Activated naive CD4-positive, alpha-beta T cell treated with anti-CD3 and anti-CD28 coated beads, Interleukin-2, amount 10 ng/mL, durations not matched to agents 7 days and 5 days (primary cell): ENCODE measurements at regions not wholly inside any gene's neighbourhood (a gene's known extent, or its start where the extent isn't known, plus 50 kb on each side); places are given as distances from the start of the nearest gene placed in this dataset.
A peak's percentile ranks its signal among the peaks of the same experiment; 100 is the strongest.
"Not testable (repeated sequence)": the region's sequence is repeated elsewhere in the genome, so short reads cannot be mapped to it uniquely, and the experiment has no call there.

Experiments used
- CTCF ChIA-PET: fragments of 350-600 bp; sonication (Branson Sonifier 250); formaldehyde crosslinking; loops from one replicate; lab custom pipeline; 2021; ENCODE audit warnings: antibody characterized with exemption; lab: Charles Lee
- DNase-seq: peaks from one replicate; pipeline ENCODE4 v3.0.0-alpha.2; 2020
- H3K27ac Mint-ChIP-seq: one replicate; pipeline ENCODE4 v1.8.0; 2021; ENCODE audit warnings: mild to moderate bottlenecking, moderate library complexity, mixed read lengths
- H3K27me3 Mint-ChIP-seq: one replicate; pipeline ENCODE4 v1.8.0; 2021; ENCODE audit warnings: mild to moderate bottlenecking, mixed read lengths
- H3K36me3 Mint-ChIP-seq: one replicate; pipeline ENCODE4 v1.8.0; 2021; ENCODE audit warnings: mixed read lengths
- H3K4me1 Mint-ChIP-seq: one replicate; pipeline ENCODE4 v1.8.0; 2021; ENCODE audit warnings: mixed read lengths
- H3K4me3 Mint-ChIP-seq: one replicate; pipeline ENCODE4 v1.8.0; 2021; ENCODE audit warnings: mild to moderate bottlenecking, moderate library complexity, mixed read lengths
- H3K9me3 Mint-ChIP-seq: one replicate; pipeline ENCODE4 v1.8.0; 2021; ENCODE audit warnings: mixed read lengths

DNA sequence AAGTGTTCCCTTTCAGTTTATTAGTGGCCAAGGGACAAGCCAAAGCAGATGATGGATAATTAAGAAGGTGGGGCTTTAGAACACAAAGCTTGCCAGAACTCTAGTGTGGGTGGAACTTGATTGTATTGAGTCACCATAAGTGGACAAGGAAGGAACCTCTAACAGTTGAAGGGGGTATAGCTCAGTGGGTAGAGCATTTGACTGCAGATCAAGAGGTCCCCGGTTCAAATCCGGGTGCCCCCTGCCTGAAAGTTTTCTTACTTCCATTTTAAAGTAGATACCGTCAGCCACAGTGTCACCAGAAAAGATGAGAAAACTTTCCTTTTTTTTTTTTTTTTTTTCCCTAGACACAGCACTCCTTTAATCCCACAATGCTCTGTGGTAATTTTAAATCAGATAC, 152.3 kb downstream of the MTHFS start:
- H3K9me3 Mint-ChIP-seq, H3K4me1 Mint-ChIP-seq, DNase-seq, H3K36me3 Mint-ChIP-seq, CTCF ChIA-PET, H3K4me3 Mint-ChIP-seq, H3K27me3 Mint-ChIP-seq, H3K27ac Mint-ChIP-seq: not testable (repeated sequence)

DNA sequence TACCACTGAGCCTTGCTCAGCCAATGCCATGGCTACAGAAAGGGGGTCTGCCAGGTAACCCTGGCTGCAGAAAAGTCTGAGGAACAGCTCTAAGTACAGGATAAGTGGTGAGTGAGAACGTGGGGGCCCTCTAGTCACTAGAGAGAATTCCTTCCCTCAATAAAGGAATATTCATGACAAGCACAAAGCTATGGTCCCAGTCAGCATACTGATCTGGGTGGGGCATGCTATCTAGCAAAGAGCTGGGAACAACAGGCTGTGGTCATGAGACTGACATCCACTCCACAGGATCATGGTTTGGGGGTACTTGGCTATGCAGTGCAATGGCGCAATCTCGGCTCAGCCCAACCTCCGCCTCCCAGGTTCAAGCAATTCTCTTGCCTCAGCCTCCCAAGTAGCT, 140.4 kb downstream of the MTHFS start:
- Mint-ChIP-seq H3K36me3 (no peaks in the 10 kb centered on the region), H3K27ac (no peak overlapping the region), H3K4me3 (no peak overlapping the region), H3K27me3 (peaks cover 4% of the 10 kb centered on the region), H3K9me3 (no peaks in the 10 kb centered on the region), H3K4me1 (no peaks in the 10 kb centered on the region)
- DNase-seq, result no peak
- CTCF ChIA-PET, result no interaction called here

DNA sequence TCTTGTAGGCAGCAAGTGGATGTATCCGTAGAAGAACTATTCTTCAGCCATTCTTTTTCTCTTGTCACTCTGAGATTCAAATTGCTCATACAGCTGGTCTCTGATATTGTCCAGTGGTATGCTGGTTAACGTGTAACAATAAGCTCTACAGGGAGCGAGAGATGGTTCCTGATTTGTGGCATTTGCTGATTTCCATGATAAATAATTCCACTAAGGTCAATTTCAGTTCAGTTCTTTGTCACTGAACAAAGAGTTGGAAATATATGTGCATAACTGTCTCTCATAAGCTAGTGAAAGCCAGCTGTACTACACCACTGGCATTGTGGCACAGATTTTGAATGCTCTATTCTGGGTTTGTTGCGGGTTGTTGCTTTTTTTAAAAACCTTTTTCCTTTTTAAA, 131.7 kb downstream of the MTHFS start:
- Mint-ChIP-seq H3K27ac (no peak overlapping the region), H3K4me1 (no peaks in the 10 kb centered on the region), H3K4me3 (no peak overlapping the region), H3K27me3 (peaks cover 21% of the 10 kb centered on the region), H3K36me3 (no peaks in the 10 kb centered on the region), H3K9me3 (peaks cover 5% of the 10 kb centered on the region)
- CTCF ChIA-PET, result no interaction called here
- no peak for DNase-seq

GRCh38 chr15:79769069-79769481, 127.7 kb downstream of the MTHFS start:
- no peak overlapping the region for H3K4me3 Mint-ChIP-seq
- CTCF ChIA-PET, result interaction anchor here (1.4 to 1.8 kb wide), 2 partner anchors 81 to 224 kb away, joined by 4 to 5 read pairs; no protein-coding TSS in a partner anchor
- H3K4me1 Mint-ChIP-seq, result no peaks in the 10 kb centered on the region
- no peaks in the 10 kb centered on the region for H3K36me3 Mint-ChIP-seq
- no peak overlapping the region for H3K27ac Mint-ChIP-seq
- H3K9me3 Mint-ChIP-seq, result no peaks in the 10 kb centered on the region
- DNase-seq, result no peak
- peaks cover 14% of the 10 kb centered on the region for H3K27me3 Mint-ChIP-seq

- DNase-seq, result no peak
- CTCF ChIA-PET, result interaction anchor here (1.1 to 1.4 kb wide), 2 partner anchors 80 to 83 kb away, joined by 4 to 5 read pairs; no protein-coding TSS in a partner anchor
- H3K4me3 Mint-ChIP-seq, result no peak overlapping the region
- H3K27me3 Mint-ChIP-seq, result peaks cover 14% of the 10 kb centered on the region
- no peaks in the 10 kb centered on the region for H3K9me3 Mint-ChIP-seq
- H3K36me3 Mint-ChIP-seq, result no peaks in the 10 kb centered on the region
- H3K4me1 Mint-ChIP-seq, result no peaks in the 10 kb centered on the region
- H3K27ac Mint-ChIP-seq, result no peak overlapping the region
Observed at GRCh38 chr15:79769933-79770759, 126.7 kb downstream of the MTHFS start.

DNA sequence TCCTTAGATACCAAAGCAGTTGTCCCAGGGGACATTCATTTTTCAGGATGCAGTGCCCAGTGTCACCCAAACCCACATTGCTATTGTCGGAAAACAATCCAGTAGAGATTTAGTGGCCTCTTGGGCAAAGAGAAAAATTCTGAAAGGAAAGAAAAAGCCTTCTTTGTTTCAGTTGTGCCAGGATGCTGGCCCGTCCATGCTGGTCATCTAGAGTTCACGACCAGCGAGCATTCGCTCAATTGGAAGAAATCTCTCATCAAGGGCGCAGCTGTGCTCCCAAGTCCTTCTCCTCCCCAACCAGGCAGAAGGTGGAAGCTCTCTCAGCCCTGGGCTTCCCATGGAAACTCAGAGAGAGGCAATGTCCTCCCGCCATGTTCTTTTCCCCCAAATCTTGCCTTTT, 123.7 kb downstream of the MTHFS start:
- CTCF ChIA-PET, result interaction anchor here (0.9 kb wide), 1 partner anchor 80 kb away, joined by 3 read pairs; no protein-coding TSS in a partner anchor
- no peaks in the 10 kb centered on the region for H3K36me3 Mint-ChIP-seq
- DNase-seq, result no peak
- no peak overlapping the region for H3K4me3 Mint-ChIP-seq
- H3K4me1 Mint-ChIP-seq, result no peaks in the 10 kb centered on the region
- peaks cover 2% of the 10 kb centered on the region for H3K27me3 Mint-ChIP-seq
- H3K27ac Mint-ChIP-seq, result no peak overlapping the region
- no peaks in the 10 kb centered on the region for H3K9me3 Mint-ChIP-seq

DNA sequence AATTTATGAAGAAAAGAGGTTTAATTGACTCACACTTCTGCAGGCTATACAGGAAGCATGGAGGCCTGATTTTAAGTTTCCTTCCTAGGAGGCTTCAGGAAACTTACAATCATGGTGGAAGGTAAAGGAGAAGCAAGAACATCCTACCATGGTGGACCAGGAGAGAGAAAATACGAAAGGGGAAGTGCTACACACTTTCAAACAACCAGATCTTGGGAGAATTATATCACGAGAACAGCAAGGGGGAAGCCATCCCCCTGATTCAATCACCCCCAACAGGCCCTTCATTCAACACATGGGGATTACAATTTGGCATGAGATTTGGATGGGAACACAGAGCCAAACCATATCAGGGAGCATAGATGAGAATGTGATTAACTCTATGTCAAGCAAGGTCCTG, 121.0 kb downstream of the MTHFS start:
- no peaks in the 10 kb centered on the region for H3K36me3 Mint-ChIP-seq
- H3K27me3 Mint-ChIP-seq, result no peaks in the 10 kb centered on the region
- DNase-seq, result no peak
- peaks cover 5% of the 10 kb centered on the region for H3K4me1 Mint-ChIP-seq
- H3K9me3 Mint-ChIP-seq, result no peaks in the 10 kb centered on the region
- CTCF ChIA-PET, result no interaction called here
- H3K27ac Mint-ChIP-seq, result no peak overlapping the region
- no peak overlapping the region for H3K4me3 Mint-ChIP-seq

DNA sequence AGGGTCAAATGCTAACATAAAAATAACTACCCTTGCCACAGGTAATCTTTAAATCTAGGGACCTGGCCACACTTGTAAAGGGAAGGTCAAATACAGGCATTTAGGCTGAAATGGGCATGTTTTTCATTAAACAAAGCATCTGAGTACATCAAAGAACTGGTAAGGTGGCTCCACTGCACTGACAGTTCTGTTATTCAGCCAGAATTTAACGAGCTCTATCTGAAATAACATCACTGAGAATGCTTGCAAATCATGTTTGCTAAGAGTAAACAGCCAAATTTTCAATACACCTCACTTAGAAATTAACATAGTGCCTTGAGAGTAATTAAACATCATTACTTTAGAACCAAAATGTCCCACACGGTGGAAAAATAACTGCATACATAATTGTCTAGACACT, 118.9 kb downstream of the MTHFS start:
- Mint-ChIP-seq H3K27me3 (no peaks in the 10 kb centered on the region), H3K36me3 (no peaks in the 10 kb centered on the region), H3K27ac (no peak overlapping the region), H3K4me1 (peaks cover 5% of the 10 kb centered on the region), H3K4me3 (no peak overlapping the region), H3K9me3 (peaks cover 12% of the 10 kb centered on the region)
- CTCF ChIA-PET, result no interaction called here
- no peak for DNase-seq

- CTCF ChIA-PET, result interaction anchor here (0.6 to 0.9 kb wide), 2 partner anchors 73 to 400 kb away, joined by 3 to 6 read pairs; no protein-coding TSS in a partner anchor
- Mint-ChIP-seq H3K4me3 (no peak overlapping the region), H3K36me3 (no peaks in the 10 kb centered on the region)
Observed at GRCh38 chr15:79778378-79778990, 118.3 kb downstream of the MTHFS start.

GRCh38 chr15:79779746-79780145, 117.1 kb downstream of the MTHFS start:
- CTCF ChIA-PET, result no interaction called here
- no peak overlapping the region for H3K4me3 Mint-ChIP-seq
- H3K27ac Mint-ChIP-seq, result no peak overlapping the region
- peaks cover 5% of the 10 kb centered on the region for H3K4me1 Mint-ChIP-seq
- no peaks in the 10 kb centered on the region for H3K27me3 Mint-ChIP-seq
- H3K9me3 Mint-ChIP-seq, result peaks cover 16% of the 10 kb centered on the region
- H3K36me3 Mint-ChIP-seq, result no peaks in the 10 kb centered on the region
- DNase-seq, result peak; percentile 21

More at GRCh38 chr15:79778378-79778990, 118.3 kb downstream of the MTHFS start:
- Mint-ChIP-seq H3K27ac (no peak overlapping the region), H3K9me3 (peaks cover 16% of the 10 kb centered on the region), H3K4me1 (peaks cover 5% of the 10 kb centered on the region), H3K27me3 (no peaks in the 10 kb centered on the region)
- DNase-seq, result no peak

GRCh38 chr15:79782307-79782706, 114.5 kb downstream of the MTHFS start:
- H3K4me1 Mint-ChIP-seq, H3K27ac Mint-ChIP-seq, H3K4me3 Mint-ChIP-seq, H3K27me3 Mint-ChIP-seq, DNase-seq, H3K36me3 Mint-ChIP-seq, CTCF ChIA-PET: not testable (repeated sequence)
- H3K9me3 Mint-ChIP-seq, result peaks cover 16% of the 10 kb centered on the region
